HEK293T (cell line): ENCODE measurements at regions not wholly inside any gene's neighbourhood (a gene's known extent, or its start where the extent isn't known, plus 50 kb on each side); places are given as distances from the start of the nearest gene placed in this dataset.

Experiments used
- ARNT ChIP-seq: fragments of 450-650 bp; IDR thresholded peaks from 2 replicates; pipeline ENCODE4 v1.6.1; 2017; ENCODE audit warnings: mild to moderate bottlenecking
- BHLHE40 ChIP-seq: fragments of 450-650 bp; IDR thresholded peaks from 2 replicates; pipeline ENCODE4 v1.6.1; 2016; ENCODE audit warnings: mild to moderate bottlenecking, moderate library complexity, borderline replicate concordance
- ELF4 ChIP-seq: fragments of 450-650 bp; IDR thresholded peaks from 2 replicates; pipeline ENCODE4 v1.6.1; 2017; ENCODE audit warnings: antibody characterized with exemption
- FOXA1 ChIP-seq: fragments of 450-650 bp; IDR thresholded peaks from 2 replicates; pipeline ENCODE4 v1.6.1; 2016; ENCODE audit warnings: mild to moderate bottlenecking
- FOXK2 ChIP-seq: fragments of 450-650 bp; IDR thresholded peaks from 2 replicates; pipeline ENCODE4 v1.6.1; 2016; ENCODE audit warnings: mild to moderate bottlenecking
- FOXM1 ChIP-seq: fragments of 450-650 bp; IDR thresholded peaks from 2 replicates; pipeline ENCODE4 v1.6.1; 2017; ENCODE audit warnings: mild to moderate bottlenecking, borderline replicate concordance
- HDGF ChIP-seq: fragments of 450-650 bp; IDR thresholded peaks from 2 replicates; pipeline ENCODE4 v1.6.1; 2017; ENCODE audit warnings: antibody characterized with exemption, borderline replicate concordance
- L3MBTL2 ChIP-seq: fragments of 450-650 bp; conservative IDR thresholded peaks from 2 replicates; pipeline ENCODE4 v1.6.1; 2016; ENCODE audit warnings: mild to moderate bottlenecking
- NFRKB ChIP-seq: fragments of 450-650 bp; IDR thresholded peaks from 2 replicates; pipeline ENCODE4 v1.6.1; 2016; ENCODE audit warnings: mild to moderate bottlenecking, moderate library complexity
- PKNOX1 ChIP-seq: fragments of 450-650 bp; IDR thresholded peaks from 2 replicates; pipeline ENCODE4 v1.6.1; 2016
- SP1 ChIP-seq: fragments of 450-650 bp; IDR thresholded peaks from 2 replicates; pipeline ENCODE4 v1.6.1; 2017
- SUZ12 ChIP-seq: fragments of 450-650 bp; IDR thresholded peaks from 2 replicates; pipeline ENCODE4 v1.6.1; 2016; ENCODE audit warnings: mild to moderate bottlenecking
- TARDBP ChIP-seq: fragments of 450-650 bp; IDR thresholded peaks from 2 replicates; pipeline ENCODE4 v1.6.1; 2016
- ZNF384 ChIP-seq: fragments of 450-650 bp; IDR thresholded peaks from 2 replicates; pipeline ENCODE4 v1.6.1; 2016

- TF ChIP-seq FOXM1 (no peak), FOXK2 (no peak), ARNT (no peak), FOXA1 (no peak), PKNOX1 (no peak), NFRKB (no peak), SP1 (no peak), ELF4 (no peak), ZNF384 (no peak), HDGF (no peak), TARDBP (no peak), L3MBTL2 (no peak), BHLHE40 (no peak), SUZ12 (no peak)
These were observed 1257.0 kb upstream of the CDH18 start for GRCh38 chr5:21244982-21245381.
